Breast epithelium (tissue), 4 donors: ENCODE measurements at regions not wholly inside any gene's neighbourhood (a gene's known extent, or its start where the extent isn't known, plus 50 kb on each side); places are given as distances from the start of the nearest gene placed in this dataset.

Source experiments
- DNase-seq, 2 donors: peaks; one replicate each; pipeline ENCODE4 v3.0.0-alpha.2; 2019; ENCODE audit warnings: low spot score in 2 of 2
- H3K27ac ChIP-seq, 2 donors: fragments of 200-600 bp; sonication (generic) in 1 of 2; one replicate each; pipeline ENCODE4 v1.5.1; 2016 to 2019; ENCODE audit warnings: mild to moderate bottlenecking in 1 of 2
- H3K27me3 ChIP-seq, 2 donors: fragments of 200-600 bp; sonication (generic) in 1 of 2; one replicate each; pipeline versions ENCODE4 v1.5.1 to v1.6.0; 2017 to 2019; ENCODE audit warnings: control low read depth in 1 of 2, mild to moderate bottlenecking in 1 of 2
- H3K36me3 ChIP-seq: fragments of 200-600 bp; one replicate; pipeline ENCODE4 v1.5.1; 2019
- H3K4me1 ChIP-seq, 2 donors: fragments of 200-600 bp; sonication (generic); one replicate each; pipeline ENCODE4 v1.5.1; 2016 to 2019; ENCODE audit warnings: control low read depth in 1 of 2
- H3K4me3 ChIP-seq, 3 donors: fragments of 200-600 bp; sonication (generic); 1 replicate in 2 of 3; 2 replicates in 1 of 3; pipeline ENCODE4 v1.5.1; 2016 to 2019; ENCODE audit warnings: mild to moderate bottlenecking in 3 of 3, moderate library complexity in 2 of 3
- H3K9me3 ChIP-seq, 2 donors: fragments of 200-600 bp; sonication (generic) in 1 of 2; one replicate each; pipeline ENCODE4 v1.5.1; 2016 to 2019; ENCODE audit warnings: control low read depth in 1 of 2
- CTCF ChIP-seq, 3 donors: fragments of 450-650 bp; IDR thresholded peaks; one replicate each; pipeline ENCODE4 v1.5.1; 2016 to 2017; ENCODE audit warnings: antibody characterized with exemption in 3 of 3, mild to moderate bottlenecking in 3 of 3, moderate library complexity in 3 of 3
- POLR2A ChIP-seq: fragments of 450-650 bp; IDR thresholded peaks from one replicate; pipeline ENCODE4 v1.6.1; 2016; ENCODE audit warnings: antibody characterized with exemption, mild to moderate bottlenecking, moderate library complexity
- POLR2AphosphoS5 ChIP-seq, 3 donors: sonication (generic); formaldehyde crosslinking; IDR thresholded peaks; one replicate each; pipeline ENCODE4 v1.6.1; 2017; ENCODE audit warnings: antibody characterized with exemption in 3 of 3
- intact Hi-C: fragments of 100-400 bp; cut with DNase I; formaldehyde crosslinking; loops from one replicate; pipeline ENCODE4 v1.15.1; 2023; ENCODE audit warnings: low total_unique reads

DNA sequence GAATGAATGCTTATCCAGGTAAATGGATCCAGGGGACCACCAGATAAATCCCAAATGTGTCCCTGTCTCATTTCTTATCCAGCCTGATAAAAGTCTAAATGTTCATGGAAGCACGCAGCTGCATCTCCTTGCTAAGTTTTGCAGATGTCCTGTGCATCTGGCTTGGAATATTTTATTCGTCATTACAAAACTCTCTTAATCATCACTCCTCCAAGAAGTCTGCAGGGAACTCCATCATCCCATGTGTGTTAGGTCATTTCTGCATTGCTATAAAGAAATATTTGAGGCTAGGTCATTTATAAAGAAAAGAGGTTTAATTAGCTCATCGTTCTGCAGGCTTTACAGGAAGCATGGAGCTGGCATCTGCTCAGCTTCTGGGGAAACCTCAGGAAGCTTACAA is 297.2 kb downstream of the HS3ST1 start:
- DNase-seq, result no peak
- H3K4me1 ChIP-seq, result no peaks in the 10 kb centered on the region
- H3K36me3 ChIP-seq, result no peaks in the 10 kb centered on the region
- H3K4me3 ChIP-seq, result no peak overlapping the region
- H3K27me3 ChIP-seq, result no peaks in the 10 kb centered on the region
- no peaks in the 10 kb centered on the region for H3K9me3 ChIP-seq
- TF ChIP-seq POLR2A (no peak), POLR2AphosphoS5 (IDR thresholded peaks at IDR 0.05) (no peak), CTCF (IDR thresholded peaks at IDR 0.05) (no peak)
- intact Hi-C loops, result no loop called here
- H3K27ac ChIP-seq, result no peak overlapping the region

- intact Hi-C loops, result no loop called here
- Histone ChIP-seq H3K4me3 (no peak overlapping the region), H3K9me3 (no peaks in the 10 kb centered on the region)
Observed at GRCh38 chr4:11130195-11130970, 298.3 kb downstream of the HS3ST1 start.

GRCh38 chr4:11120435-11120834 is 308.3 kb downstream of the HS3ST1 start:
- H3K9me3 ChIP-seq, result no peaks in the 10 kb centered on the region
- no peak overlapping the region for H3K4me3 ChIP-seq
- intact Hi-C loops, result no loop called here
- TF ChIP-seq POLR2AphosphoS5 (IDR thresholded peaks at IDR 0.05) (no peak), POLR2A (no peak), CTCF (IDR thresholded peaks at IDR 0.05) (no peak)
- H3K4me1 ChIP-seq, result no peaks in the 10 kb centered on the region
- H3K27ac ChIP-seq, result no peak overlapping the region
- DNase-seq, result no peak
- no peaks in the 10 kb centered on the region for H3K36me3 ChIP-seq
- H3K27me3 ChIP-seq, result no peaks in the 10 kb centered on the region

More at GRCh38 chr4:11130195-11130970, 298.3 kb downstream of the HS3ST1 start:
- no peak for DNase-seq
- TF ChIP-seq POLR2AphosphoS5 (IDR thresholded peaks at IDR 0.05) (no peak), CTCF (IDR thresholded peaks at IDR 0.05) (no peak), POLR2A (no peak)
- H3K27me3 ChIP-seq, result no peaks in the 10 kb centered on the region
- no peaks in the 10 kb centered on the region for H3K36me3 ChIP-seq
- no peaks in the 10 kb centered on the region for H3K4me1 ChIP-seq
- no peak overlapping the region for H3K27ac ChIP-seq

GRCh38 chr4:11119474-11119873 is 309.2 kb downstream of the HS3ST1 start:
- Histone ChIP-seq H3K36me3 (no peaks in the 10 kb centered on the region), H3K27me3 (no peaks in the 10 kb centered on the region), H3K27ac (no peak overlapping the region), H3K4me1 (no peaks in the 10 kb centered on the region), H3K4me3 (no peak overlapping the region), H3K9me3 (no peaks in the 10 kb centered on the region)
- TF ChIP-seq CTCF (IDR thresholded peaks at IDR 0.05), result no peak
- TF ChIP-seq POLR2AphosphoS5 (IDR thresholded peaks at IDR 0.05), result no peak
- TF ChIP-seq POLR2A, result no peak
- intact Hi-C loops, result no loop called here
- no peak for DNase-seq

GRCh38 chr4:11118513-11118912 is 310.2 kb downstream of the HS3ST1 start:
- no peaks in the 10 kb centered on the region for H3K4me1 ChIP-seq
- DNase-seq, result no peak
- intact Hi-C loops, result no loop called here
- no peaks in the 10 kb centered on the region for H3K9me3 ChIP-seq
- no peak overlapping the region for H3K4me3 ChIP-seq
- H3K27ac ChIP-seq, result no peak overlapping the region
- no peaks in the 10 kb centered on the region for H3K27me3 ChIP-seq
- TF ChIP-seq POLR2A (no peak), POLR2AphosphoS5 (IDR thresholded peaks at IDR 0.05) (no peak), CTCF (IDR thresholded peaks at IDR 0.05) (no peak)
- H3K36me3 ChIP-seq, result no peaks in the 10 kb centered on the region
